HPDE6-E6E7 (cell line): ENCODE measurements at regions not wholly inside any gene's neighbourhood (a gene's known extent, or its start where the extent isn't known, plus 50 kb on each side); places are given as distances from the start of the nearest gene placed in this dataset.

ENCODE experiments used
- DNase-seq: peaks from one replicate; pipeline ENCODE4 v3.0.0; 2011; ENCODE audit warnings: missing footprints; ENCODE audit errors: extremely low spot score

DNA sequence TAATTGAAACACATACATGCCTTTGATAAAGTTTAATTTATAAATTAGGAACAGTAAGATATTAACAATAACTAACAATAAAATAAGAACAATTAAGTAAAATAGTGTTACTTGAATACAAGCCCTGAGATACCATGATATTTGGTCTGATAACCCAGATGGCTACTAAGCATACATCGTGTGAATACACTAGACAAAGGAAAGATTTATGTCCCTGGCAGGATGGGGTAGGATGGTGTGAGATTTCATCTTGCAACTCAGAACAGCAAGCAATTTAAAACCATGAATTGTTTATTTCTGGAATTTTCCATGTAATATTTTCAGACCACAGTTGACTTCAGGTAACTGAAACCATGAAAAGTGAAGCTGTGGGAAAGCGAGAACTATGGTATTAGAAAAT, 169.5 kb downstream of the DIPK2A start:
- no peak for DNase-seq

DNA sequence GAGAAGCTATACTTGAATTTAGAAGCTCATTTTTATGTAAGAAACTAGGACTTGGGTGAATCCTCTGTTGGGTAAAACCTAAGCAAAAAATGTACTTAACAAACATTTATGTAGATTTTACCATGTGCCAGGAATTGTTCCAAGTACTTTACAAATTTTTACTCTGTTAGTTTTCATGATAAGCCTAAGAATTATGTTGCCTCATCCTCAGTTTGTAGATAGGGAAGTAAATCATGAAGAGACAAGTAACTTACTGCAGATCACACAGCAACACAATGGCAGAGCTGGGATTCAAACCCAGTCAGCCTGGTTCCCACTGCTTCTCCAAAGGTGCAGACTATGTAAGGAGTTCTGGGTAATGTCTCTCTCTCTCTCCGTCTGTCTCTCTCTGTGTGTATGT, 169.9 kb downstream of the DIPK2A start:
- no peak for DNase-seq

DNA sequence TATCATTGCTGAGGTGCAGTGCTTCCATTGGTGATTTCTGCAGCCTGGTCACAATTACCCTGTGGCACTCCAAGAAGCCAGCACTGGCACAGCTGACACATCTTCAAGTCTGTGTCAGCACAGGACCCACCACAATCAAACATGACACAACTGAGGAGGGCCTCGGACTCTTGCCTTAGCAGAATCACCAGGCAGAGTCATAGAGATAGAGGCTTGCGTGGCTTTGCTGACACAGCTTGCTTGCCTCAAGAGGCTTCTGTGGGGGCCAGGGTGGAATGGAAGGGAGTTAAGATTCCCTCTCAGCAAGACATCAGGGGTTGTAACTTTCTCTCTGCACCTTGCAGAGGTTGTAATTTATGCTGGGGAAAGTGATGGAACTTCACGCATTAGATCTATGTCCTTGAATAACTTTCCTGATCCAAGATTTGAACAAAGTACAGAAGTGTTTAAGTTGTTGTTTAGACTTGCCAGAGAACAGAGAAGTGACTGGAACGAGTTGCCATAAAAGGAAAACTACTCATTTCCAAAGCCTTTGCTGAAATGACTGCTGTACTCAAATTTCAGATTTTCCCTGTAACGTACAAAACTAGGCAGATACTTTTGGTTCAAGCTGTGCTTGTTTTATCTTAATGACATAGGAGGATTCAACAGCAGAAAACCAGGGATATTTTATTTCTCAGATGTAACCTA, 170.7 kb downstream of the DIPK2A start:
- DNase-seq: peak; percentile 16

GRCh38 chr3:144148356-144148755, 176.7 kb downstream of the DIPK2A start:
- DNase-seq: no peak

GRCh38 chr3:144151983-144152382, 180.4 kb downstream of the DIPK2A start:
- DNase-seq: no peak

GRCh38 chr3:144160627-144161026, 189.0 kb downstream of the DIPK2A start:
- DNase-seq: no peak

DNA sequence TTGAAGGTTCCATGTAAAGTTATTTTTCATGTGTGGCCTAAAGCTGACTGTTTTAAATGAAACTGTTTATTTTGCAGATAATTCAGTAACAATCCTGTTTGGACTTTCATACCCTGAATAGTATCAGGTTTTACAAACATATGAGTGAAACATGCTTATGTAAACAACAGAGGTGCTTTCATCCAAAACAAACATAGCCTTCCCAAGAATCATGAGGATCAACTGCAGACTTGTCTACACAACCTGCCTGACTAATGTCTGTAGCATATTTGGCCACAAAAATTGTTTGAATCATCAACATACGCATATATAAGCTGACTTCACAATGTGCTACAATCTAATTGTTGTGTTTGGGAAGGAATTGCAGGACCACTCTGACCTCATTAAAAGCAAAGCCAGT, 190.4 kb downstream of the DIPK2A start:
- peak; percentile 21 for DNase-seq

- DNase-seq: no peak
Observed at GRCh38 chr3:144164352-144164751, 192.7 kb downstream of the DIPK2A start.

GRCh38 chr3:144165482-144165881, 193.9 kb downstream of the DIPK2A start:
- DNase-seq: no peak

DNA sequence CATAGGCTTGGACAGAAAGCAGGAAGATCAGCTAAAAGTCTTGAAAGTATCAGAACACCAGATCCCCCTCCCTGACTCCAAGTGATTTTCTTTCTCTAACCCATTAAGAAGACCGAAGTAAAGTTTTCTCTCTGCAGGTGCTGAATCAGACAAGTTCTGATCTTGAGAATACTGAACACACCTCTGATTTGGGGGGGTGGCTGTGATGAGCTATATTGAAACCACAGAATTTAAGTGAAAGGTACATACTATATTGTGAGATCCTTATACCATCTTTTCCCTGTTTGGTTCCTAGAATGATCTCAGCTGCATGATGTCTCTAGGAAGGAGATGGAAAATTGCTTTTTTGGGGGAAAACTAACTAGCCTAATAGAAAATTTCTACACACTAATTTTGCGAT, 196.0 kb downstream of the DIPK2A start:
- no peak for DNase-seq

DNA sequence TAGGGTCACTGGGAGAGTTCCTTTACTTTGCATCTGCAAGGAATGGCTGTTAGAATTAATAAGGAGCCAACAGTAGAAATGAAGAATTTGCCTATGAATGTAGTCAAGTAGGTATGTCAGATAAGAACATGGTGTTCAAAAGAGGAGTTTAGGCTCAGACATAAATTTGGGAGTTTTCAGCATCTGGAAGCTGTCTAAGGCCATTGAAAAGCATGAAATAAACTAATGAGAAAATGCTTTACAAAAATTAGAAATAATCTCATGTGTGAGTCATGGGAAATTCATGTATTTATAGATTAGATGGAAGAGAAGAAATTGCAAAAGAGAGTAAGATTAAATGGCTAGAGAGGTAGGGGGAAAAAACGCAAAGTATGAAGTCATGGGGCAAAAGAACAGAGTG, 201.9 kb downstream of the DIPK2A start:
- DNase-seq: no peak

DNA sequence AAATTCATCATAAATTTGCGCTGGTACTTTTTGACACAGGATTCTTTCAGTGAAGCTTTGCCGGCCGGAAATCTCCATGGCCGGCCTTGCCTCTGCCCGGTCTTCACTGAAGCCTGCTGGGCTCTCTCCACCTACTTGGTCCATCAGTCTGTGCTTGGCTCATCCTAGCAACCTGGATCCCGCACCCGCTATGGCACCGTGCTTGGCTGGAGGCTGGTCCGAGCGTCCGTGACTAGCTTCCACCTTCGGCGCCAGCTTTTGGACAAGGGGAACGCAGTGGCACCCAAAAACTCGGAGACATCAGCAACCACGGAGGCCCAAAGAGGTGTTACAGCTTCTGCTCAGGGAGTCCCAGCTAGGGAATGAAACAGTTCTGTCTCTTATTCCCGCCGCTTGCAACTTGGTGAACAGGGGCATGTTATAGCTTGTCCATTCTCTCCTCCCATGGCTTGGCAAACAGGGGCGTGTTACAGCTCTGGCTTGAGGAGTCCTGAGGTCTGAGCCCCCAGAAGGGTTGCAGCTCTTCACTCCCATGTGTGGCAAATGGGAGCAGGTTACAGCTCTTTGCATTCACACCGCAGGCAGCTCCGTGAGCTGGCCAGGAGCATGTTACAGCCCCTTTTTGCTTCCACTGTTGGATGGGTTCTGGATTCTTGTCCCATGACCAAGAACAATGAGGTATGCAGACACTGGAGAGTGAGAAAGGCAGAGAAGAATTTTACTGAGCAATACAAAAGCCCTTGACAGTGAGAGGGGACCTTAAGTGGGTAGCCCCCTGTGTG, 204.2 kb downstream of the DIPK2A start:
- no peak for DNase-seq

DNA sequence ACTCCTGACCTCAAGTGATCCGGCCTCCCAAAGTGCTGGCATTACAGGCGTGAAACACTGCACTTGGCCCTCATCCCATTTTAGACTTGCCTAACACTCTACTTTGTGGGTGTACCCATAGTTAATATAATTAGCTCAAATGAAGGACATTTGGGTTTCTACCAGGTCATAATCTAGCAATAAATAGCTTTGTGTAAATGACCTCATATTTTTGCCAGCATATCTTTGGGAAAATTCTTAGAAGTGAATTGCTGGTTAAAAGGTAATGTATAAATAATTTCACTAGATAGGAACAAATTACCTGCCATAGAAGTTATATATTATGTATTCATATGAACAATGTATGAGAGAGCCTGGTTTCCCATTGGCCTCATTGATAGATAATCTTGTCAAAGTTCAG, 206.0 kb downstream of the DIPK2A start:
- no peak for DNase-seq

DNA sequence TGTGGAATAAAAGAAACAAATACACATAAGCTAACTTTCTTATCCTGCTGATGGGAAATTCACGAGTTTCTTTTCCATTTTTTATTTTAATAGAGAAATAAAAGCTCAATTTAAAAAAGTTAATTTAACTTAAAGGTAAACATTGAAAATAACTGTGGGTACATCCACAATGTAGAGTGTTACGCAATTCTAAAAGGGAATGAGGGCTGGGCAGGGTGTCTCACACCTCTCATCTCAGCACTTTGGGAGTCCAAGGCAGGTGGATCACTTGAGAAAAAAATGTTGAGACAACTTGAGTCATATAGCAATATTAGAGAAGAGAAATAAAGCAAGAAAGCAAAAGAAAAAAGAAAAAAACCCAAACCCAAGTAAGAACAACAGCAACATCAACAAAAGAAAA, 207.0 kb downstream of the DIPK2A start:
- DNase-seq: no peak

- DNase-seq: no peak
Observed at GRCh38 chr3:144181062-144181461, 209.4 kb downstream of the DIPK2A start.

DNA sequence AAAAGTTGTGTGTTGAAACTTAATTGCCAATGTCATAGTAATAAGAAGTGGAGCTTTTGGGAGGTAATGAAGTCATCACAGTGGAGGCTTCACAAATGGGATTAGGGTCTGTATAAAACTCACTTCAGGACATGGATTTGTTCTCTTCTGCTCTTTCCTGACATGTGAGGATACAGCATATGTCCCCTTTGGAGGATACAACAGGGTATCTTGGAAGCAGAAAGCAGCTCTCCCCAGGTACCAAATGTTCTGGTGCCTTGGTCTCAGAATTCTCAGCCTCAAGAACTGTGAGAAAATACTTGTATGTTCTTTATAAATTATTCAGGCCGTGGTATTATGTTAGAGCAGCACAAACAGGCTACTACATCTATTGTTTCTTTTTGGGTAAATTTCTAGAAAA, 210.9 kb downstream of the DIPK2A start:
- no peak for DNase-seq

GRCh38 chr3:144185276-144185675, 213.7 kb downstream of the DIPK2A start:
- DNase-seq: no peak

- DNase-seq: no peak
Observed at GRCh38 chr3:144187531-144188210, 216.0 kb downstream of the DIPK2A start.

GRCh38 chr3:144189044-144189443, 217.4 kb downstream of the DIPK2A start:
- DNase-seq: no peak

DNA sequence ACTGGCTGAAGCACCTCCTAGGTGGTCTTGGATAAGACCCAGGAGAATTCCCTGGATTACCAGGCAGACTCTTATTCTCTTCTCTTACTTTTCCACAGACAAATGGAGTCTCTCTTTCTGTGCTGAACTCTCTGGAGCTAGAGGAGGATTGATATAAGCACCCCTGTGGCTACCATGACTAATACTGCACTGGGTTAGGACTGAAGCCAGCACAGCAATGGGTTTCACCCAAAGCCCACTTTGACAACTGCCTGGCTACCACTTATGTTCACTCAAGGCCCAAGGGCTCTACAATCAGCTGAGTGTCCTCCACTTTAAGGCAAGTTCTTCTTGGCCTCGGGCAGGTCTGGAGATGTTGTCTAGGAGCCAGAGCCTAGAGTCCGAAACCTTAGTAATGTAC, 225.5 kb downstream of the DIPK2A start:
- DNase-seq: no peak

GRCh38 chr3:144197582-144197981, 226.0 kb downstream of the DIPK2A start:
- DNase-seq: no peak

DNA sequence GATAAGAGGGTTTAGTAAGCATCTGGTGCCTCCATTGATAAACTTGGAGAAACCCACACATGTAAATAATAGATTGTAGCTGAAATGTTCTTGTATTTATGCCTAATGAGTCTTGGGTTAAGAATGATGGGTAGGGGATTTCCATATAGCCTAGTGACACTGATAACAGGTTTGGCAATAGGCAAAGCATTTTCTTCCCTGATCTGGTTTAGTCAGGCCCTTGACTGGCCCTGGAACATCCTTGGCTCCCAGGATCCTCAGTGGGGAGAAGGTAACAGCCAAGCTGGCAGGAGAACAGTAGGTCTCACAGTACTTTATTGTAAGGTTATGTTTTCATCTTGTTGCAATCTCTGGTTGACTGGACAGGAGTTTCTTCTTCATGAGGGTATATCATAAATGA, 228.4 kb downstream of the DIPK2A start:
- no peak for DNase-seq

GRCh38 chr3:144200466-144200865, 228.8 kb downstream of the DIPK2A start:
- DNase-seq: no peak
